ENCODE measurements at regions not wholly inside any gene's neighbourhood (a gene's known extent, or its start where the extent isn't known, plus 50 kb on each side); places are given as distances from the start of the nearest gene placed in this dataset.

DNA sequence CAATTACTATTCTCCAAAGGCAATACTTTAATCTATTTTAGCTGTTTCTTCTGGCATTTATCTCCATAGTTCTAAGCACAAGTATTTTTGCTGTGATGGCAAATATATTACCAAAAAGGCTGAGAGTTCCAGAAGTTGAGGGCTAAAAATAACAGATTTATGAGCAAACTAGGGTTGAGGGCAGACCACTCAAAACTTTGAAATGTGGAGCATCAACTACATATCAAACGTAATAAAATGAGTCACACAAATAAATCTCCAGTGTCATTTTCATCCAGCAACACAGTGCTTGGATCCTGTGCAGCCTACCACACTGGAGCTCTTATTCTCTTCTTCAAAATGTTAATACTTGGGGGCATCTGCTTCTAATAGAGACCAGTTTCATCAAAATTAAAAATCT, 163.9 kb downstream of the HS3ST1 start:
- H3K79me2 ChIP-seq (ENCODE audit: insufficient read depth, low read length), result no peaks in the 10 kb centered on the region
- H3K36me3 ChIP-seq (ENCODE audit: control insufficient read depth in 1 of 2, insufficient read depth in 2 of 2, low read length in 2 of 2), result no peaks in the 10 kb centered on the region
- BruUV-seq (replicated peaks), result no TSS peak
- H3K9me3 ChIP-seq (ENCODE audit: control insufficient read depth in 1 of 2, insufficient read depth in 1 of 2, low read depth in 1 of 2, low read length in 2 of 2), result no peaks in the 10 kb centered on the region; a peak in 1 of 4 replicates
- no peaks in the 10 kb centered on the region for H3K9me2 ChIP-seq (ENCODE audit: insufficient read depth)
- no peak overlapping the region for H3K27ac ChIP-seq (ENCODE audit: low read depth, low read length)
- H3K4me3 ChIP-seq (replicated peaks in 1 of 2; ENCODE audit: low read depth in 1 of 2, low read length in 2 of 2), result no peak overlapping the region
- no peaks in the 10 kb centered on the region for H4K20me1 ChIP-seq (ENCODE audit: insufficient read depth)
- ChIA-PET POLR2A (no interaction called here), CTCF (no interaction called here), RAD21 (ENCODE audit: low non-redundant PET in 1 of 2, low total read pairs in 2 of 2, uncharacterized antibody in 2 of 2, unreplicated experiment in 2 of 2) (no interaction called here)
- DNase-seq (ENCODE audit: low read depth, low spot score) (no peak), ATAC-seq (no peak)
- intact Hi-C loops (cut with micrococcal nuclease), result no loop called here
- no peak overlapping the region for H2AFZ ChIP-seq (ENCODE audit: low read depth, low read length, poor library complexity, severe bottlenecking)
- TF ChIP-seq TCF7L2 (IDR thresholded peaks at IDR 0.05; ENCODE audit: borderline replicate concordance, extremely low read depth, insufficient read depth, insufficient read length) (no peak), POLR2A (IDR thresholded peaks at IDR 0.05; ENCODE audit: borderline replicate concordance, extremely low read depth, insufficient read depth, insufficient read length) (no peak)
- H3K4me1 ChIP-seq (ENCODE audit: control insufficient read depth in 1 of 2, insufficient read depth in 2 of 2, low read length in 2 of 2), result no peaks in the 10 kb centered on the region
- no peaks in the 10 kb centered on the region for H3K27me3 ChIP-seq (ENCODE audit: insufficient read depth, low read length)
- H3K9ac ChIP-seq (ENCODE audit: low read length), result no peak overlapping the region
- no peak overlapping the region for H3K4me2 ChIP-seq (ENCODE audit: low read length)

DNA sequence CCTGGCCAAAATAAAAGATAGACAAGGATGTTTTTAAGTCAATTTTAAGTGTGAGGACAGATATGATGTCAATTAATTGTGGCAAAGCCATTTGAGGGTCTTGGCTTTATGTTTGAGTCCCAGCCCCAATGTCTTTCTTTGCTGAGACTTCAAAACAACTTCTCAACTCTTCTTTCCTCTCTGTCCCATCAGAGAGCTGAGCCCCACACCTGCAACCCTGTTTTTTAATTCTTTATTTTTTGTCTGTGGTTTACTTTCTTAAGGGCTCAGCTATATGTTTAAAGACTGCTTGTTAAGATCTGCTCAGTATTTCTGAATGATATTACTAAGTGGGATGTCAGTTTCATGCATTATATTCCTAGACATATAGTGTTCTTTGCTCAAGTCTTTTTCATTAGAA, 164.3 kb downstream of the HS3ST1 start:
- intact Hi-C loops (cut with micrococcal nuclease), result no loop called here
- H3K9ac ChIP-seq (ENCODE audit: low read length), result no peak overlapping the region

More for the DNA sequence above, 164.3 kb downstream of the HS3ST1 start:
- DNase-seq (ENCODE audit: low read depth, low spot score) (no peak), ATAC-seq (no peak)
- no peak overlapping the region for H2AFZ ChIP-seq (ENCODE audit: low read depth, low read length, poor library complexity, severe bottlenecking)
- TF ChIP-seq SIN3A (IDR thresholded peaks at IDR 0.05; ENCODE audit: low read depth) (no peak), EGR1 (IDR thresholded peaks at IDR 0.05; ENCODE audit: low read depth) (no peak), FOSL1 (IDR thresholded peaks at IDR 0.05; ENCODE audit: low read depth) (no peak), CEBPB (IDR thresholded peaks at IDR 0.05; ENCODE audit: low read depth) (no peak), YY1 (IDR thresholded peaks at IDR 0.05; ENCODE audit: extremely low read depth, insufficient replicate concordance, low read depth, low read length) (no peak), EZH2phosphoT487 (IDR thresholded peaks at IDR 0.05; ENCODE audit: borderline replicate concordance) (no peak), SP1 (IDR thresholded peaks at IDR 0.05; ENCODE audit: low read depth) (no peak)
- no TSS peak for BruUV-seq (replicated peaks)
- no peak overlapping the region for H3K27ac ChIP-seq (ENCODE audit: low read depth, low read length)
- H3K27me3 ChIP-seq (ENCODE audit: insufficient read depth, low read length), result no peaks in the 10 kb centered on the region
- ChIA-PET RAD21 (ENCODE audit: low non-redundant PET in 1 of 2, low total read pairs in 2 of 2, uncharacterized antibody in 2 of 2, unreplicated experiment in 2 of 2) (no interaction called here), POLR2A (no interaction called here), CTCF (no interaction called here)
- no peaks in the 10 kb centered on the region for H3K9me2 ChIP-seq (ENCODE audit: insufficient read depth)
- H3K9me3 ChIP-seq (ENCODE audit: control insufficient read depth in 1 of 2, insufficient read depth in 1 of 2, low read depth in 1 of 2, low read length in 2 of 2), result no peaks in the 10 kb centered on the region; a peak in 1 of 4 replicates
- H3K4me3 ChIP-seq (replicated peaks in 1 of 2; ENCODE audit: low read depth in 1 of 2, low read length in 2 of 2), result no peak overlapping the region
- no peak overlapping the region for H3K4me2 ChIP-seq (ENCODE audit: low read length)
- no peaks in the 10 kb centered on the region for H3K36me3 ChIP-seq (ENCODE audit: control insufficient read depth in 1 of 2, insufficient read depth in 2 of 2, low read length in 2 of 2)
- no peaks in the 10 kb centered on the region for H3K4me1 ChIP-seq (ENCODE audit: control insufficient read depth in 1 of 2, insufficient read depth in 2 of 2, low read length in 2 of 2)
- H3K79me2 ChIP-seq (ENCODE audit: insufficient read depth, low read length), result no peaks in the 10 kb centered on the region
- no peaks in the 10 kb centered on the region for H4K20me1 ChIP-seq (ENCODE audit: insufficient read depth)
